Epithelial cell of proximal tubule (primary cell): ENCODE measurements at regions not wholly inside any gene's neighbourhood (a gene's known extent, or its start where the extent isn't known, plus 50 kb on each side); places are given as distances from the start of the nearest gene placed in this dataset.

Experiments
- DNase-seq: peaks from one replicate; pipeline ENCODE4 v3.0.0-alpha.2; 2011; ENCODE audit warnings: low read depth
- H3K4me3 ChIP-seq: 2 replicates; pipeline ENCODE4 v1.5.1; 2011; ENCODE audit warnings: low read depth, mild to moderate bottlenecking, low read length
- CTCF ChIP-seq: conservative IDR thresholded peaks from 2 replicates; pipeline ENCODE4 v1.5.1; 2012; ENCODE audit warnings: low read depth, mild to moderate bottlenecking, low read length

DNA sequence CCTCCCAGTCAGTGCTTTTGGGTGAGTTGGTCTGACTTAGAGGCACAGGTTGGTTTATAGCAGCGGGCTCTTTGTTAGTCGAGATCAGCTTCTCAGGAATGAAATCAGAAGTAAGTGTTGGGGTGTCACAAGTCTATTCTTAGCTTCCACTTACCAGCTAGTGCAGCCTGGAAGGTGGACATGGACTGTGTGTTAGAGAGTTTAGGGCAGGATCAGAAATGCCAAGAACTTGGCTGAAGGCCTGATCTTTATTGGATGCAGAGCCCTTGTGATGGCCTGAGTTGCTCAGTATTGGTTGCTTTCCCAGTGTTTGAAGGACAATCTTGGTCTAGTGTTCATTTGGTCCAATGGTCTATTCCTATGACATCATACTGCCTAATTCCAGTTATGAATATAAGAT is 377.0 kb upstream of the USP24 start:
- DNase-seq = no peak
- H3K4me3 ChIP-seq = no peak overlapping the region
- TF ChIP-seq CTCF = no peak

DNA sequence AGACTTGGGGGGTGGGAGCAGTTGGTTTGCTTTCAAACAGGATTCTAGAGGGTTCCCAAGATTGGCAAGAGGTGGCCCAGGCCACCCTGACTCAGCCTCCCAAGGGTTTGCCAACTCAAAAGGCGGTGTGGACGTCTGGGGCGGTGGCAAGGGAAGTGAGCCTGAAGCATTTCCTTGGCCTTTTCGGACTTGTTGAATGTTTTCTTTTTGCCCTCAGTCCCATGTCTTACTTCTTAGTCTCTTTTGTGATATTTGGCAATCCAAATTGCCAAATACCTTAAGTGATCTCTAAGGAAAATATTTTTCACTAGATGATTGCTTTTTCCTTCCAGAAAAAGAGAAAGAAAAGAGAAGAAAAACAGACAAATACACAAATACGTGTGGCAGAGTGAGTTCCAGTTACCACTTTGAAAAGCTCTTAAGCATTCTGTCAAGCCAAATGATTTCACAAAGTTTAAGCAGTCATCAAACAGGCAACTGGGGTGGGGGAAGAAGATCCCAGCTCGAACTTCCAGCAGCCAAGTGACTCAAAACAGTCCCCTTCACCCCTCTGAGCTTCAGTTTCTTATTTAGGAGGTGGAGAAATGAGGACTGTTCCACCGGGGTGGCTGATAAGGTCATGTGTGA is 374.6 kb upstream of the USP24 start:
- DNase-seq = no peak

GRCh38 chr1:55588309-55588708 is 373.1 kb upstream of the USP24 start:
- DNase-seq = no peak
- H3K4me3 ChIP-seq = no peak overlapping the region
- TF ChIP-seq CTCF = no peak

More for the DNA sequence above, 374.6 kb upstream of the USP24 start:
- no peak overlapping the region for H3K4me3 ChIP-seq
- TF ChIP-seq CTCF = no peak

GRCh38 chr1:55586771-55587170 is 371.6 kb upstream of the USP24 start:
- H3K4me3 ChIP-seq = no peak overlapping the region
- DNase-seq = no peak
- no peak for TF ChIP-seq CTCF

- H3K4me3 ChIP-seq = no peak overlapping the region
- TF ChIP-seq CTCF = no peak
- DNase-seq = no peak
Observed at GRCh38 chr1:55585402-55585792, 370.2 kb upstream of the USP24 start.

DNA sequence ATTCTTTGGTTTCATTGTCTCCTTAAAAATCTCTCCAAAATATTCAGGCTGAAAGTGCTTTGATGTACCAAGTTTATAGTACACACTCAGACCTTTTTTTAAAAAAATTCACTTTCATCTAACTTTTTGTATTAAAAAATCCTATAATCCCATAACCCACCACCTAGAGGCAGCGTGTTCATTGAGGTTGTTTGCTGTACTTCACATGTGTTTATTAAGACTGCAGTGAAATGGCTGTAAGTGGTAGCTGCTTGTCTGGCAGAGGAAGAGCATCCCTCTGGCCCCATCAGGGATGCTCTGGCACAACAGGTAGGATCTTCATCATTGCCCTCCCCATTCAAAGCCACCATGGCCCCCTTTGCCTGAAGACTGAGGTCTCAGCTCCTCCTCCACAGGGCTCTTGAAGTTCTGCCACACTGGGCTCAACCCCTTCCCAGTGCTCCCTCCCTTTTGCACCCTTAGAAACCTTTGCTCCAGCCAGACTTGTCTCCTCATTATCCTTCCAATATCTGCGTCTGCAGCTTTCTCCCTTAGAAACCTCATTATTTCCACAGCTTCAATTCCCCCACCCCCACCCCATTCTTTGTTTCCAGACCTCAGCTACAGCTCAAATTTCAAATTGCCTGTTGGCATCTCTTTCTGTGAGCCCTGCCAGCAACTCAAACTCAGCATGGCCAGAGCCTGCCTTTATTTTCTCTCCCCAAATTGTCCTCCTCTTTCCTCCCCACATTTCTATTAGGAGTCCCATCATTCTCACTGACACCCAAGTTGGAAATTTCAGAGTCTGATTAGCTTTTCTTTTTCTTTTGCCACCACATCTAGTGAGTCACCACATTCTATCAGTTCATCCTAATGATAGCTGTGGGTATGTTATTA is 369.6 kb upstream of the USP24 start:
- no peak for DNase-seq
- TF ChIP-seq CTCF = no peak
- no peak overlapping the region for H3K4me3 ChIP-seq
